GM23338 (cell line): ENCODE measurements at regions not wholly inside any gene's neighbourhood (a gene's known extent, or its start where the extent isn't known, plus 50 kb on each side); places are given as distances from the start of the nearest gene placed in this dataset.

Source experiments
- ATAC-seq: fragments of 200-7000 bp; cut with Tn5 transposase; 3 replicates; pipeline ENCODE4 v1.9.1; 2020
- DNase-seq: peaks from one replicate; pipeline ENCODE4 v3.0.0-alpha.2; 2015; ENCODE audit warnings: low spot score
- H2AFZ ChIP-seq: fragments of 200-600 bp; sonication (generic); 2 replicates; pipeline ENCODE4 v1.8.0; 2016; ENCODE audit warnings: antibody characterized with exemption, mild to moderate bottlenecking, moderate library complexity
- H3F3A ChIP-seq: fragments of 200-600 bp; sonication (generic); replicated peaks from 2 replicates; pipeline ENCODE4 v1.8.0; 2017; ENCODE audit warnings: antibody characterized with exemption, mixed run types, low read depth
- H3K27ac ChIP-seq: fragments of 200-600 bp; sonication (generic); 2 replicates; pipeline ENCODE4 v1.6.1; 2016; ENCODE audit warnings: low read depth
- H3K27me3 ChIP-seq: fragments of 200-600 bp; sonication (generic); 2 replicates; pipeline ENCODE4 v1.8.0; 2016; ENCODE audit warnings: mild to moderate bottlenecking, mixed run types, moderate library complexity; ENCODE audit not compliant: insufficient read depth
- H3K36me3 ChIP-seq: fragments of 200-600 bp; sonication (generic); 2 replicates; pipeline ENCODE4 v1.8.0; 2016; ENCODE audit warnings: mild to moderate bottlenecking; ENCODE audit not compliant: insufficient read depth
- H3K4me1 ChIP-seq: fragments of 200-600 bp; sonication (generic); 2 replicates; pipeline ENCODE4 v1.8.0; 2016; ENCODE audit warnings: mild to moderate bottlenecking, moderate library complexity; ENCODE audit not compliant: insufficient read depth
- H3K4me2 ChIP-seq: fragments of 200-600 bp; sonication (generic); 2 replicates; pipeline ENCODE4 v1.7.1; 2017; ENCODE audit warnings: mixed run types
- H3K4me3 ChIP-seq: fragments of 200-600 bp; sonication (generic); 2 replicates; pipeline ENCODE4 v1.6.1; 2016; ENCODE audit warnings: mixed run types
- H3K79me2 ChIP-seq: fragments of 200-600 bp; sonication (generic); replicated peaks from 2 replicates; pipeline ENCODE4 v1.8.0; 2017; ENCODE audit warnings: mild to moderate bottlenecking; ENCODE audit not compliant: insufficient read depth
- H3K9me2 ChIP-seq: fragments of 200-600 bp; sonication (generic); 2 replicates; pipeline ENCODE4 v1.8.0; 2017; ENCODE audit not compliant: insufficient read depth
- H4K20me1 ChIP-seq: fragments of 200-600 bp; sonication (generic); replicated peaks from 2 replicates; pipeline ENCODE4 v1.8.0; 2017; ENCODE audit warnings: mild to moderate bottlenecking; ENCODE audit not compliant: insufficient read depth
- H3K27ac Mint-ChIP-seq: 2 replicates; pipeline ENCODE4 v1.8.0; 2020; ENCODE audit warnings: inconsistent platforms, mild to moderate bottlenecking, moderate library complexity, mixed read lengths
- H3K27me3 Mint-ChIP-seq: 3 replicates; pipeline ENCODE4 v1.8.0; 2022; ENCODE audit warnings: low read depth, mild to moderate bottlenecking, moderate library complexity, mixed read lengths, inconsistent platforms; ENCODE audit not compliant: insufficient read depth, poor library complexity
- H3K36me3 Mint-ChIP-seq: 3 replicates; pipeline ENCODE4 v1.8.0; 2021; ENCODE audit warnings: low read depth, mild to moderate bottlenecking, inconsistent platforms, moderate library complexity, mixed read lengths
- H3K4me1 Mint-ChIP-seq: 3 replicates; pipeline ENCODE4 v1.8.0; 2020; ENCODE audit warnings: mild to moderate bottlenecking, inconsistent platforms, mixed read lengths
- H3K4me3 Mint-ChIP-seq: 3 replicates; pipeline ENCODE4 v1.8.0; 2021; ENCODE audit warnings: moderate library complexity, mild to moderate bottlenecking, inconsistent platforms, mixed read lengths
- H3K9me3 Mint-ChIP-seq: 3 replicates; pipeline ENCODE4 v1.8.0; 2020; ENCODE audit warnings: moderate library complexity, mild to moderate bottlenecking, inconsistent platforms, mixed read lengths
- EZH2 ChIP-seq: fragments of 200-600 bp; sonication (generic); IDR thresholded peaks from one replicate; pipeline ENCODE4 v1.8.0; 2017; ENCODE audit warnings: antibody characterized with exemption, mild to moderate bottlenecking, low read depth; ENCODE audit not compliant: unreplicated experiment
- NANOG ChIP-seq: IDR thresholded peaks from 2 replicates; pipeline ENCODE4 v1.6.1; 2016; ENCODE audit warnings: antibody characterized with exemption, borderline replicate concordance
- POLR2AphosphoS5 ChIP-seq: IDR thresholded peaks from 2 replicates; pipeline ENCODE4 v1.6.1; 2016; ENCODE audit warnings: antibody characterized with exemption, low read depth
- ZNF331 ChIP-seq: fragments of 250-450 bp; sonication (Bioruptor Pico); IDR thresholded peaks from 2 replicates; pipeline ENCODE4 v1.5.0; 2020; ENCODE audit warnings: low read depth, mild to moderate bottlenecking, moderate library complexity
- TF ChIP-seq, protein P1 (sequence below), 2 experiments: fragments of 200-600 bp in 1 of 2; sonication (generic) in 1 of 2; conservative IDR thresholded peaks; 2 replicates each; pipeline versions ENCODE4 v1.5.1 to v1.6.1; 2016 to 2017; ENCODE audit warnings: antibody characterized with exemption in 2 of 2, low read depth in 2 of 2, mild to moderate bottlenecking in 2 of 2, moderate library complexity in 1 of 2

GRCh38 chr6:4004249-4004648 is 74.7 kb downstream of the FAM217A start (continued):
- no peak for TF ChIP-seq ZNF331
- TF ChIP-seq POLR2AphosphoS5: no peak

DNA sequence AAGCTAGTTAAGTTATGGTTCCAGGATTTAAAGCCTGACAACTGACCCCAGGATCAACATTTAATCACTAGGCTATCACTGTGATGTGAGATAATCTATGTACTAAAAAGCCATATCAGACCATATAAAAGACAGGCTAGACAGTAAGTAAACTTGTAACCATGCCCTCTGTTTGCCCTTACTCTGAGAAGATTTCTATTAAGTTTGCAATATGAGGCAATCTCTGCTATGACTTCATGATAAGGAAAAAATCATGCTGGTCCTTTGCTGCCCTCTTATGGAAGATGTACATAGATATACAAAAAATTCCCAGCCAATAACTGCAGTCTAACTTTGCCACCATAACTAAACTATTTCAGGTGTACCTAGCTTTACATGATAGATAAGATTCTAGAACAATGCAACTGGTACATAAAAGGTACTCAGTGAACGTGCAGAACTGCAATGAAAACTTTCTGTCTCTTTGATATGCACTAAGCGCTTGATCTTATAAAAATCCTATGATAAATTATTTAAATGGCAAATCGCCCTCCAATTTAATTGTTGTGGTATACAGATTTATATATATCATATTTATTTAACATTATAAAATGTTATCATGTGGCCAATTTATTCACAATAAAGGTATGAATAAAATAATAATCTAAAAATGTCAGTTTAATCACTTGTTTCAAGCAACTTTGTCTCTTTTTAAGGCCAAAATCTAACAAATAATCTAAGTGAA is 70.5 kb downstream of the FAM217A start:
- Histone ChIP-seq H3K79me2 (peaks cover 76% of the 10 kb centered on the region), H3K4me1 (no peaks in the 10 kb centered on the region), H3K4me3 (no peak overlapping the region), H3K36me3 (no peaks in the 10 kb centered on the region), H4K20me1 (peaks cover 27% of the 10 kb centered on the region), H3F3A (no peaks in the 10 kb centered on the region), H3K9me2 (no peaks in the 10 kb centered on the region), H3K27me3 (no peaks in the 10 kb centered on the region), H3K4me2 (no peak overlapping the region), H2AFZ (no peak overlapping the region), H3K27ac (no peak overlapping the region)
- TF ChIP-seq, protein P1, sequence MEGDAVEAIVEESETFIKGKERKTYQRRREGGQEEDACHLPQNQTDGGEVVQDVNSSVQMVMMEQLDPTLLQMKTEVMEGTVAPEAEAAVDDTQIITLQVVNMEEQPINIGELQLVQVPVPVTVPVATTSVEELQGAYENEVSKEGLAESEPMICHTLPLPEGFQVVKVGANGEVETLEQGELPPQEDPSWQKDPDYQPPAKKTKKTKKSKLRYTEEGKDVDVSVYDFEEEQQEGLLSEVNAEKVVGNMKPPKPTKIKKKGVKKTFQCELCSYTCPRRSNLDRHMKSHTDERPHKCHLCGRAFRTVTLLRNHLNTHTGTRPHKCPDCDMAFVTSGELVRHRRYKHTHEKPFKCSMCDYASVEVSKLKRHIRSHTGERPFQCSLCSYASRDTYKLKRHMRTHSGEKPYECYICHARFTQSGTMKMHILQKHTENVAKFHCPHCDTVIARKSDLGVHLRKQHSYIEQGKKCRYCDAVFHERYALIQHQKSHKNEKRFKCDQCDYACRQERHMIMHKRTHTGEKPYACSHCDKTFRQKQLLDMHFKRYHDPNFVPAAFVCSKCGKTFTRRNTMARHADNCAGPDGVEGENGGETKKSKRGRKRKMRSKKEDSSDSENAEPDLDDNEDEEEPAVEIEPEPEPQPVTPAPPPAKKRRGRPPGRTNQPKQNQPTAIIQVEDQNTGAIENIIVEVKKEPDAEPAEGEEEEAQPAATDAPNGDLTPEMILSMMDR (conservative IDR thresholded peaks at IDR 0.05; ENCODE audit: low read depth in 2 of 2): peak; percentile 28 to 43
- no peak for TF ChIP-seq POLR2AphosphoS5
- H3K9me3 Mint-ChIP-seq: no peaks in the 10 kb centered on the region
- 0 out of 2 replicates have a peak overlapping the region, but pooled peaks have one; percentile 23 for H3K27ac Mint-ChIP-seq
- peaks cover 7% of the 10 kb centered on the region for H3K36me3 Mint-ChIP-seq
- peaks cover 12% of the 10 kb centered on the region; the same call in 2 of the 3 replicates for H3K4me1 Mint-ChIP-seq
- ATAC-seq (no peak), DNase-seq (peak; percentile 35)
- peaks cover 3% of the 10 kb centered on the region for H3K27me3 Mint-ChIP-seq
- H3K4me3 Mint-ChIP-seq: no peak overlapping the region

DNA sequence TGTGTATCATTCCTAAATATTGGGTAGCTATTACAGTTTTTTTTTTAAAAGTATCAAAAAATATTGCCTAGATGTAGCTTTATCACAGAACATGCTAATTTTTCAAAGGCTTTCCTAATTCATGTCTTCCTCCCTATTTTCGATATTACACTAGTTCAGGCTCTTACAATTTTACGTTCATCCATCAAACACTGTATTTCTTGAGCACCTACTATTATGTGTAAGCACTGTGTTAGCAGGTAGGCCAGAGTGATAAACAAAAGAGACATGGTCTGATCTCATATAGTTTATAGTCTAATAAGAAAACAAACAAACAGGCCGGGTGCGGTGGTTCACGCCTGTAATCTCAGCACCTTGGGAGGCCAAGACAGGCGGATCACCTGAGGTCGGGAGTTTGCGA is 69.5 kb downstream of the FAM217A start:
- Histone ChIP-seq H2AFZ (no peak overlapping the region), H3K27me3 (no peaks in the 10 kb centered on the region), H3K4me2 (no peak overlapping the region), H3K9me2 (no peaks in the 10 kb centered on the region), H3K36me3 (no peaks in the 10 kb centered on the region), H3K4me1 (no peaks in the 10 kb centered on the region), H3K4me3 (no peak overlapping the region), H3F3A (no peaks in the 10 kb centered on the region), H3K79me2 (peaks cover 86% of the 10 kb centered on the region), H4K20me1 (peaks cover 29% of the 10 kb centered on the region), H3K27ac (peak overlapping the region; percentile 27; the same call in 1 of the 2 replicates)
- no peak for TF ChIP-seq ZNF331
- TF ChIP-seq EZH2: no peak
- peaks cover 3% of the 10 kb centered on the region for H3K27me3 Mint-ChIP-seq
- H3K36me3 Mint-ChIP-seq: peaks cover 16% of the 10 kb centered on the region
- no peaks in the 10 kb centered on the region for H3K9me3 Mint-ChIP-seq
- no peak overlapping the region for H3K27ac Mint-ChIP-seq
- no peak for ATAC-seq
- no peak for DNase-seq
- no peak overlapping the region for H3K4me3 Mint-ChIP-seq
- H3K4me1 Mint-ChIP-seq: peaks cover 12% of the 10 kb centered on the region; the same call in 2 of the 3 replicates

GRCh38 chr6:4010048-4010447 is 68.9 kb downstream of the FAM217A start:
- Mint-ChIP-seq H3K27me3 (peaks cover 3% of the 10 kb centered on the region), H3K36me3 (peaks cover 20% of the 10 kb centered on the region), H3K27ac (peak overlapping the region; percentile 33; the same call in 1 of the 2 replicates), H3K9me3 (no peaks in the 10 kb centered on the region), H3K4me3 (no peak overlapping the region), H3K4me1 (peaks cover 12% of the 10 kb centered on the region; the same call in 2 of the 3 replicates)
- peaks cover 92% of the 10 kb centered on the region for H3K79me2 ChIP-seq
- H3K4me1 ChIP-seq: no peaks in the 10 kb centered on the region
- H3K4me3 ChIP-seq: no peak overlapping the region
- peak overlapping the region; percentile 27; the same call in 1 of the 2 replicates for H3K27ac ChIP-seq
- no peaks in the 10 kb centered on the region for H3K9me2 ChIP-seq
- no peak overlapping the region for H2AFZ ChIP-seq
- H3K4me2 ChIP-seq: no peak overlapping the region
- peaks cover 27% of the 10 kb centered on the region for H4K20me1 ChIP-seq
- no peaks in the 10 kb centered on the region for H3K27me3 ChIP-seq
- H3K36me3 ChIP-seq: 0 out of 2 replicates have a peak, but pooled peaks cover 2% of the 10 kb centered on the region
- no peak for TF ChIP-seq NANOG
- no peak for TF ChIP-seq POLR2AphosphoS5
- TF ChIP-seq, protein P1 (conservative IDR thresholded peaks at IDR 0.05; ENCODE audit: low read depth in 2 of 2): no peak
- no peaks in the 10 kb centered on the region for H3F3A ChIP-seq
- DNase-seq (no peak), ATAC-seq (no peak)
